Parathyroid adenoma (tissue), 2 donors: ENCODE measurements at regions not wholly inside any gene's neighbourhood (a gene's known extent, or its start where the extent isn't known, plus 50 kb on each side); places are given as distances from the start of the nearest gene placed in this dataset.
A peak's percentile ranks its signal among the peaks of the same experiment; 100 is the strongest.

ENCODE experiments used
- H2AFZ ChIP-seq: fragments of 300-600 bp; sonication (generic); one replicate; pipeline ENCODE4 v1.7.0; 2017; ENCODE audit warnings: antibody characterized with exemption, mild to moderate bottlenecking
- H3K27ac ChIP-seq: fragments of 300-600 bp; sonication (generic); one replicate; pipeline ENCODE4 v1.7.0; 2017
- H3K27me3 ChIP-seq: fragments of 300-600 bp; sonication (generic); one replicate; pipeline ENCODE4 v1.7.0; 2017; ENCODE audit warnings: low read length; ENCODE audit not compliant: control insufficient read depth, insufficient read depth
- H3K36me3 ChIP-seq: fragments of 300-600 bp; sonication (generic); one replicate; pipeline ENCODE4 v1.7.0; 2017; ENCODE audit warnings: low read length; ENCODE audit not compliant: control insufficient read depth, insufficient read depth
- H3K4me1 ChIP-seq: fragments of 300-600 bp; sonication (generic); one replicate; pipeline ENCODE4 v1.7.0; 2017; ENCODE audit warnings: control low read depth
- H3K4me2 ChIP-seq: fragments of 300-600 bp; sonication (generic); one replicate; pipeline ENCODE4 v1.7.0; 2017; ENCODE audit warnings: low read length
- H3K4me3 ChIP-seq: fragments of 300-600 bp; sonication (generic); one replicate; pipeline ENCODE4 v1.7.0; 2017; ENCODE audit warnings: low read depth, low read length
- H3K79me2 ChIP-seq: fragments of 300-600 bp; sonication (generic); one replicate; pipeline ENCODE4 v1.7.0; 2017; ENCODE audit warnings: control low read depth
- H3K9ac ChIP-seq: fragments of 300-600 bp; sonication (generic); one replicate; pipeline ENCODE4 v1.7.0; 2017; ENCODE audit warnings: mild to moderate bottlenecking
- H3K9me3 ChIP-seq: fragments of 300-600 bp; sonication (generic); one replicate; pipeline ENCODE4 v1.7.0; 2017; ENCODE audit warnings: low read length; ENCODE audit not compliant: control insufficient read depth
- CTCF ChIP-seq: fragments of 300-600 bp; sonication (generic); IDR thresholded peaks from one replicate; pipeline ENCODE4 v1.7.0; 2017; ENCODE audit warnings: antibody characterized with exemption, mild to moderate bottlenecking
- donor health status: primary hyperparathyroidism.

GRCh38 chr5:1669276-1670155 lies 130.1 kb downstream of the MRPL36 start:
- H3K9me3 ChIP-seq, result no peaks in the 10 kb centered on the region
- no peak overlapping the region for H3K4me3 ChIP-seq
- no peaks in the 10 kb centered on the region for H3K79me2 ChIP-seq
- no peak overlapping the region for H3K4me2 ChIP-seq
- H3K36me3 ChIP-seq, result no peaks in the 10 kb centered on the region
- peaks cover 9% of the 10 kb centered on the region for H3K27me3 ChIP-seq
- no peak overlapping the region for H2AFZ ChIP-seq
- no peak for TF ChIP-seq CTCF
- H3K27ac ChIP-seq, result no peak overlapping the region
- H3K4me1 ChIP-seq, result peaks cover 4% of the 10 kb centered on the region
- H3K9ac ChIP-seq, result no peak overlapping the region

- Histone ChIP-seq H3K36me3 (no peaks in the 10 kb centered on the region), H3K27ac (no peak overlapping the region), H3K9me3 (no peaks in the 10 kb centered on the region), H3K4me3 (no peak overlapping the region), H3K9ac (no peak overlapping the region), H3K27me3 (peaks cover 9% of the 10 kb centered on the region), H2AFZ (peak overlapping the region; percentile 50), H3K4me1 (peaks cover 4% of the 10 kb centered on the region), H3K4me2 (no peak overlapping the region), H3K79me2 (no peaks in the 10 kb centered on the region)
- no peak for TF ChIP-seq CTCF
These were observed 131.4 kb downstream of the MRPL36 start for GRCh38 chr5:1668141-1668721.

GRCh38 chr5:1667648-1668140 lies 131.9 kb downstream of the MRPL36 start:
- no peak overlapping the region for H3K4me3 ChIP-seq

GRCh38 chr5:1666812-1667588 lies 132.6 kb downstream of the MRPL36 start:
- H3K9ac ChIP-seq, result no peak overlapping the region
- peak overlapping the region; percentile 27 for H2AFZ ChIP-seq
- peaks cover 9% of the 10 kb centered on the region for H3K27me3 ChIP-seq
- H3K36me3 ChIP-seq, result no peaks in the 10 kb centered on the region
- no peak overlapping the region for H3K27ac ChIP-seq
- no peak overlapping the region for H3K4me2 ChIP-seq
- TF ChIP-seq CTCF, result peak; percentile 47
- no peaks in the 10 kb centered on the region for H3K9me3 ChIP-seq
- peaks cover 4% of the 10 kb centered on the region for H3K4me1 ChIP-seq
- no peaks in the 10 kb centered on the region for H3K79me2 ChIP-seq
- no peak overlapping the region for H3K4me3 ChIP-seq

More at GRCh38 chr5:1667648-1668140, 131.9 kb downstream of the MRPL36 start:
- no peak for TF ChIP-seq CTCF
- Histone ChIP-seq H3K9ac (no peak overlapping the region), H3K4me2 (no peak overlapping the region), H3K79me2 (no peaks in the 10 kb centered on the region), H3K4me1 (peaks cover 4% of the 10 kb centered on the region), H3K36me3 (no peaks in the 10 kb centered on the region), H3K27me3 (peaks cover 9% of the 10 kb centered on the region), H3K9me3 (no peaks in the 10 kb centered on the region), H3K27ac (no peak overlapping the region), H2AFZ (peak overlapping the region; percentile 50)
